ENCODE measurements at regions not wholly inside any gene's neighbourhood (a gene's known extent, or its start where the extent isn't known, plus 50 kb on each side); places are given as distances from the start of the nearest gene placed in this dataset.
A peak's percentile ranks its signal among the peaks of the same experiment; 100 is the strongest.

DNA sequence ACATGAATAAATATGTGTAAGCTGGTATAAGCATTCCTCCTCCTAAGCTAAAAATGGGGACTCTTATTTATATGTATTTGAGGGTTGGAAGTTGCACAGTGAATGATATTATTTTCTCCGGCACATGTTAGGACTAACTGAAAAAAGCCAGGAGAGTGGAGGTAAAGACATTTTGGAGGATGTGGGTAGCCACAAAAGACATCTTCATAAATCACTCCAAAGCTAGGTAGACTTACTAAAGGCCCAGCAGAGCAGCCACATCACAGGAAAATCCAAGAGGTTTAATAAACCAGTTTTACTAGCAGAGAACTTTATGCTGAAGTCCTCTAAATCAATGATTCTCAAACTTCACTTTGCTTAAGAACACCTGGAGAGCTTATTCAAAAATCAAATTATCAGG is 424.7 kb downstream of the KCTD12 start:
- TF ChIP-seq, protein P1, sequence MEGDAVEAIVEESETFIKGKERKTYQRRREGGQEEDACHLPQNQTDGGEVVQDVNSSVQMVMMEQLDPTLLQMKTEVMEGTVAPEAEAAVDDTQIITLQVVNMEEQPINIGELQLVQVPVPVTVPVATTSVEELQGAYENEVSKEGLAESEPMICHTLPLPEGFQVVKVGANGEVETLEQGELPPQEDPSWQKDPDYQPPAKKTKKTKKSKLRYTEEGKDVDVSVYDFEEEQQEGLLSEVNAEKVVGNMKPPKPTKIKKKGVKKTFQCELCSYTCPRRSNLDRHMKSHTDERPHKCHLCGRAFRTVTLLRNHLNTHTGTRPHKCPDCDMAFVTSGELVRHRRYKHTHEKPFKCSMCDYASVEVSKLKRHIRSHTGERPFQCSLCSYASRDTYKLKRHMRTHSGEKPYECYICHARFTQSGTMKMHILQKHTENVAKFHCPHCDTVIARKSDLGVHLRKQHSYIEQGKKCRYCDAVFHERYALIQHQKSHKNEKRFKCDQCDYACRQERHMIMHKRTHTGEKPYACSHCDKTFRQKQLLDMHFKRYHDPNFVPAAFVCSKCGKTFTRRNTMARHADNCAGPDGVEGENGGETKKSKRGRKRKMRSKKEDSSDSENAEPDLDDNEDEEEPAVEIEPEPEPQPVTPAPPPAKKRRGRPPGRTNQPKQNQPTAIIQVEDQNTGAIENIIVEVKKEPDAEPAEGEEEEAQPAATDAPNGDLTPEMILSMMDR (conservative IDR thresholded peaks at IDR 0.05; ENCODE audit: low read length) = no peak
- H3K4me3 ChIP-seq (ENCODE audit: low read length) = no peak overlapping the region
- DNase-seq (ENCODE audit: low read depth) = no peak

DNA sequence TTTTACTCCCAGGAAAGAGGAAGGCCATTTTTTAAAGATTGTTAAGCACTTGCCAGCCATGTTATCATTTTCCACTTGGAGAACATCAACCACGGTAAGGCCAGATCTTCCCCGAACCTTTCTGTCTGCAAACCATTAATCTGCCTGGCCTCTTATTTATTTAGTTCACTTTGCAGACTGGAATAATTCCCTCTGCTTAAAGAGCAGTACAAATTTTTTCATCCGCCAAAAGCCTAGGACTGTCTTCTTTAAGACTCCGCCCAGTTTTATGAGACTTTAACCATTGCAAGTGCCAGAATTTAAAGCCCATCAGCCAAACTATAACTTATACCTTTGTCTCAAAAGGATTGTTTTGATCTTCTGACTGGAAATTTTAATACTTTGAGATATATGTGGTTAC is 426.3 kb downstream of the KCTD12 start:
- no peak for DNase-seq (ENCODE audit: low read depth)
- TF ChIP-seq, protein P1 (conservative IDR thresholded peaks at IDR 0.05; ENCODE audit: low read length) = no peak
- H3K4me3 ChIP-seq (ENCODE audit: low read length) = no peak overlapping the region

DNA sequence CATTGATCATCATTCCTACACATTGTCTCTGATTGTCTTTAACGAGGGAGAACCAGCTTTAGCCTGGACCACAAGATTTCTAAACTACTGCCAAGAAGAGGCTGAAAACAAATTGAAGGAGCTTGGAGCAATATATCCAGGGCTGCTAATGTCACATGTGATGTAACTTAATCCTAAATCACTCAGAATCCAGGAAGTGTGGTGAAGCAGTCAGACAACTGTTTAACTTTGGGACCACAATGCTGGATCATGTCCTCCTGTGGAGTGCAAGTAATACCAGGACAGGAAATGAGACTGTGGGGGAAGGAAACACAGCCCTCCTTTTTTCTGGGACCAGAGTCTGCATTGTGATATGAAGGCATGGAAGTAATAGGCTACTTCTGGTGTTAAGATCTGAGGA is 430.2 kb downstream of the KCTD12 start:
- TF ChIP-seq, protein P1 (conservative IDR thresholded peaks at IDR 0.05; ENCODE audit: low read length) = no peak
- H3K4me3 ChIP-seq (ENCODE audit: low read length) = no peak overlapping the region
- DNase-seq (ENCODE audit: low read depth) = peak; percentile 15

DNA sequence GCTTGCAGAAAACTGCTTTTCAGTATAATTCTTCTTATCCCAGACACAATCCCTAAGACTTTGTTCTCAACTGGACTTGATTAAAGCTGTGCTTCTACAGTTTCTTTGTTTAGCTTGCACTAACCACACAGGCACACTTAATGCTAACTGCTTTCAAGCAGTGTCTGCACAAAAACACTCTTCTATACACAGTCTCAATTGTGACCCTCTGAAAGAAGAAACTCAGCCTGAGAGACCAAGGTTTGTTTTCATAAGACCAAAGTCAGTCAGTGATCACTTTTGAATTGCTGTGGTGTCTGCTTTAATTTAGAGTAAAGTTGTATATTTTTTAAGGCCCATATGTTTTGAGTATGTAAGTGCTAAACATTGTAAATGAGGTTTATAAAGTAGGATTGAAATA is 431.2 kb downstream of the KCTD12 start:
- TF ChIP-seq, protein P1 (conservative IDR thresholded peaks at IDR 0.05; ENCODE audit: low read length) = no peak
- no peak for DNase-seq (ENCODE audit: low read depth)
- no peak overlapping the region for H3K4me3 ChIP-seq (ENCODE audit: low read length)

DNA sequence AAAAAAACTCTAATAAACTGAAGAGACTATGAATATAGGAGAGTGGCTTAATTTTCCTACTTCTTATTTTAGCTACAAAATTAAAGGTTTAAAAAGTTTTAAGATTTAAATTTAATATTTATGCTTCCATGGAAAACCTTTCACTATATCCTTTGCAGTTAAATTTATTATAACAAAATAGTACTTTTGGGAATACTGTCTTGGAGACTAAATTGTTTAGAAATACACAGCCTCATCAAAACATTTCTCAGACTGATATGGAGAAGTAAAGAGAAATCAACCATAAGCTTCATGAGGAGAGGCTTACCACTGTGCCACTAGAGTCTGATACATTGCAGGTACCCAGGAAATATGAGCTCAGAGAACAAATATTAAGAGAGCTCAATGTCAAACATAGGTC is 436.5 kb downstream of the KCTD12 start:
- TF ChIP-seq, protein P1 (conservative IDR thresholded peaks at IDR 0.05; ENCODE audit: low read length) = no peak
- no peak for DNase-seq (ENCODE audit: low read depth)
- no peak overlapping the region for H3K4me3 ChIP-seq (ENCODE audit: low read length)

DNA sequence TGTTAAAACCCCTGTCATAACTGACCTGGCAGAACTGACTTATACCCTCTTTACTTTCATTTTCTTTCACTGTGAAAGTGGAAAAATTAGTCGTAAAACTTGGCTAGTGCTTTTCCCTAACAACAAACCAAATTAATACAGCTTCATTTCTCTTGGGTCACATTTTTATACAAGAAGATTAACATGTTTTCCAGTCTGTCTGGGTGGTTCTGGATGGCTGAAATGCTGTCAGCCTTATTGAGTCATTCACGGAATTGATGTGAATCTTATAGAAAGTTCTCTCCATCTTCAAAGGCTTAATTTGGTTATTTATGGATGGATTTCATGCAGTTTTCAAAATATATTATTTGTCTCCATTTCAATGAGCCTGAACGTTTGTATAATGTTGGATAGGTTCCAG is 440.0 kb downstream of the KCTD12 start:
- TF ChIP-seq, protein P1 (conservative IDR thresholded peaks at IDR 0.05; ENCODE audit: low read length) = no peak
- no peak overlapping the region for H3K4me3 ChIP-seq (ENCODE audit: low read length)
- DNase-seq (ENCODE audit: low read depth) = no peak

DNA sequence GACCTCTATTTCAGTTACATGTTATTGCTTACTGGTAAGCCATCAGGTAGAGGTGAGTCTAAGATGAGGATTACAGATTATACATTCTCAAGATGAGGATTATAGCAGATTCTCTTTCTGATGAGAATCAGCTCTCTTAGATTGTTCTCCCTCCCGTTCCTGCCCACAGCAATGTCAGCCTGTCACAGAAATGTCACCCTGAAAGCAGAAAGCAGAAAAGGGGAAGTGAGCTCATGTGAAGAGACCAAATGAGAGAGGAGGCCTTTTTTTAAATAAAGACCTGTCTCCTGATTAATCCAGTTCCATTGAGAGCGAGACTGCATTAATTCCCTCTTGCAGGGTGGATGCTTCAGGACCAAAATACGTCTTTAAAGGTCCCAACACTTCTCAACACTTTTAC is 445.6 kb downstream of the KCTD12 start:
- H3K4me3 ChIP-seq (ENCODE audit: low read length) = no peak overlapping the region
- no peak for DNase-seq (ENCODE audit: low read depth)
- TF ChIP-seq, protein P1 (conservative IDR thresholded peaks at IDR 0.05; ENCODE audit: low read length) = no peak

Measured in AG10803 (cell line).